GM06990 (cell line): ENCODE measurements at regions not wholly inside any gene's neighbourhood (a gene's known extent, or its start where the extent isn't known, plus 50 kb on each side); places are given as distances from the start of the nearest gene placed in this dataset.
A peak's percentile ranks its signal among the peaks of the same experiment; 100 is the strongest.

Experiments
- DNase-seq: peaks from one replicate; pipeline ENCODE4 v3.0.0-alpha.2; 2011; ENCODE audit not compliant: insufficient read length; ENCODE audit errors: extremely low read depth
- H3K27me3 ChIP-seq: replicated peaks from 2 replicates; pipeline ENCODE4 v1.6.0; 2011; ENCODE audit warnings: low read length; ENCODE audit not compliant: control insufficient read depth, insufficient read depth
- H3K36me3 ChIP-seq: 2 replicates; pipeline ENCODE4 v1.5.1; 2011; ENCODE audit warnings: low read length; ENCODE audit not compliant: control insufficient read depth, insufficient read depth
- H3K4me3 ChIP-seq: replicated peaks from 2 replicates; pipeline ENCODE4 v1.5.1; 2011; ENCODE audit warnings: low read depth, mild to moderate bottlenecking, control low read depth, low read length
- CTCF ChIP-seq: IDR thresholded peaks from 2 replicates; pipeline ENCODE4 v1.5.1; 2011; ENCODE audit warnings: low read length, control low read depth, mild to moderate bottlenecking, inconsistent platforms; ENCODE audit not compliant: insufficient read depth, poor library complexity, severe bottlenecking

- Histone ChIP-seq H3K36me3 (no peaks in the 10 kb centered on the region), H3K4me3 (no peak overlapping the region), H3K27me3 (no peaks in the 10 kb centered on the region)
- no peak for DNase-seq
- no peak for TF ChIP-seq CTCF
Measured at GRCh38 chrX:7711167-7711566, 131.8 kb upstream of the VCX start.

GRCh38 chrX:7709845-7710244 is 133.1 kb upstream of the VCX start:
- DNase-seq, result no peak
- TF ChIP-seq CTCF, result no peak
- Histone ChIP-seq H3K27me3 (no peaks in the 10 kb centered on the region), H3K36me3 (no peaks in the 10 kb centered on the region), H3K4me3 (no peak overlapping the region)

GRCh38 chrX:7706032-7706431 is 136.9 kb upstream of the VCX start:
- peak; percentile 10 for TF ChIP-seq CTCF
- H3K27me3 ChIP-seq, result no peaks in the 10 kb centered on the region
- H3K36me3 ChIP-seq, result no peaks in the 10 kb centered on the region
- DNase-seq, result no peak
- no peak overlapping the region for H3K4me3 ChIP-seq

- H3K27me3 ChIP-seq, result no peaks in the 10 kb centered on the region
- no peak for DNase-seq
- H3K36me3 ChIP-seq, result no peaks in the 10 kb centered on the region
- TF ChIP-seq CTCF, result no peak
- no peak overlapping the region for H3K4me3 ChIP-seq
Measured at GRCh38 chrX:7704205-7704604, 138.8 kb upstream of the VCX start.

- no peak for DNase-seq
- no peaks in the 10 kb centered on the region for H3K36me3 ChIP-seq
- TF ChIP-seq CTCF, result no peak
- no peaks in the 10 kb centered on the region for H3K27me3 ChIP-seq
- H3K4me3 ChIP-seq, result no peak overlapping the region
Measured at GRCh38 chrX:7698248-7698647, 144.7 kb upstream of the VCX start.

GRCh38 chrX:7690842-7691241 is 152.1 kb upstream of the VCX start:
- Histone ChIP-seq H3K36me3 (no peaks in the 10 kb centered on the region), H3K27me3 (no peaks in the 10 kb centered on the region), H3K4me3 (no peak overlapping the region)
- no peak for DNase-seq
- no peak for TF ChIP-seq CTCF
